ENCODE measurements at regions not wholly inside any gene's neighbourhood (a gene's known extent, or its start where the extent isn't known, plus 50 kb on each side); places are given as distances from the start of the nearest gene placed in this dataset.

GRCh38 chr4:175540732-175541131 is 271.3 kb downstream of the GPM6A start:
- no peak for TF ChIP-seq EZH2 (IDR thresholded peaks at IDR 0.05)
- TF ChIP-seq CTCF (IDR thresholded peaks at IDR 0.05 in 2 of 3, conservative IDR thresholded peaks at IDR 0.05 in 1 of 3; ENCODE audit: borderline replicate concordance in 1 of 3, insufficient read depth in 1 of 3, low read depth in 2 of 3, low read length in 2 of 3): no peak
- no peak for TF ChIP-seq ZFX (IDR thresholded peaks at IDR 0.05)
- TF ChIP-seq POLR2AphosphoS5 (IDR thresholded peaks at IDR 0.05; ENCODE audit: low read depth, low read length): no peak
